ENCODE measurements at regions not wholly inside any gene's neighbourhood (a gene's known extent, or its start where the extent isn't known, plus 50 kb on each side); places are given as distances from the start of the nearest gene placed in this dataset.

DNA sequence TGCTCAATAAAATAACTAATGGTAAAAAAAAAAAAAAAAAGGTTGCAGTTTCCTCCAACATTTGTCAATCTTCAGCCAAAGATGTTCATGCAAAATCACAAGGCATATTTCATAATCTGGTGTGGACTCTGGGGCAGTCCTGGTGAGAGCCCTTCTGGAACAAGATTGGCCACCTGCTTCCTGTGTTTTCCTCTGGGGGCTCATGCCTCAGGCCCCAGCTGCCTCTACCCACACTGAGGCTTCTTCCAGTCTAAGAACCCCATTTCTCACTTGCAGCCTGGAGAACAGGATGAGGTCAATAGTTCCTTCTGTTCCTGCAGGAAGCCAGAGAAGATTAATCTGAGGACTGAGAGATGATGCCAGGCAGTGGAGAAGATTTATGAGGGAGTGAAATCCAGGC, 492.6 kb upstream of the BRINP1 start (continued):
- TF ChIP-seq, protein P1, sequence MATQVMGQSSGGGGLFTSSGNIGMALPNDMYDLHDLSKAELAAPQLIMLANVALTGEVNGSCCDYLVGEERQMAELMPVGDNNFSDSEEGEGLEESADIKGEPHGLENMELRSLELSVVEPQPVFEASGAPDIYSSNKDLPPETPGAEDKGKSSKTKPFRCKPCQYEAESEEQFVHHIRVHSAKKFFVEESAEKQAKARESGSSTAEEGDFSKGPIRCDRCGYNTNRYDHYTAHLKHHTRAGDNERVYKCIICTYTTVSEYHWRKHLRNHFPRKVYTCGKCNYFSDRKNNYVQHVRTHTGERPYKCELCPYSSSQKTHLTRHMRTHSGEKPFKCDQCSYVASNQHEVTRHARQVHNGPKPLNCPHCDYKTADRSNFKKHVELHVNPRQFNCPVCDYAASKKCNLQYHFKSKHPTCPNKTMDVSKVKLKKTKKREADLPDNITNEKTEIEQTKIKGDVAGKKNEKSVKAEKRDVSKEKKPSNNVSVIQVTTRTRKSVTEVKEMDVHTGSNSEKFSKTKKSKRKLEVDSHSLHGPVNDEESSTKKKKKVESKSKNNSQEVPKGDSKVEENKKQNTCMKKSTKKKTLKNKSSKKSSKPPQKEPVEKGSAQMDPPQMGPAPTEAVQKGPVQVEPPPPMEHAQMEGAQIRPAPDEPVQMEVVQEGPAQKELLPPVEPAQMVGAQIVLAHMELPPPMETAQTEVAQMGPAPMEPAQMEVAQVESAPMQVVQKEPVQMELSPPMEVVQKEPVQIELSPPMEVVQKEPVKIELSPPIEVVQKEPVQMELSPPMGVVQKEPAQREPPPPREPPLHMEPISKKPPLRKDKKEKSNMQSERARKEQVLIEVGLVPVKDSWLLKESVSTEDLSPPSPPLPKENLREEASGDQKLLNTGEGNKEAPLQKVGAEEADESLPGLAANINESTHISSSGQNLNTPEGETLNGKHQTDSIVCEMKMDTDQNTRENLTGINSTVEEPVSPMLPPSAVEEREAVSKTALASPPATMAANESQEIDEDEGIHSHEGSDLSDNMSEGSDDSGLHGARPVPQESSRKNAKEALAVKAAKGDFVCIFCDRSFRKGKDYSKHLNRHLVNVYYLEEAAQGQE (IDR thresholded peaks at IDR 0.05; ENCODE audit: low read depth) = no peak
- TF ChIP-seq FOSL1 (IDR thresholded peaks at IDR 0.05; ENCODE audit: low read depth) = no peak
- no peak for TF ChIP-seq POLR2AphosphoS5 (IDR thresholded peaks at IDR 0.05; ENCODE audit: low read depth, low read length)
- TF ChIP-seq SIN3A (IDR thresholded peaks at IDR 0.05; ENCODE audit: low read depth) = no peak
- no peak for TF ChIP-seq ATF3 (IDR thresholded peaks at IDR 0.05)
- no peak for TF ChIP-seq YY1 (IDR thresholded peaks at IDR 0.05; ENCODE audit: extremely low read depth, insufficient replicate concordance, low read depth, low read length)

DNA sequence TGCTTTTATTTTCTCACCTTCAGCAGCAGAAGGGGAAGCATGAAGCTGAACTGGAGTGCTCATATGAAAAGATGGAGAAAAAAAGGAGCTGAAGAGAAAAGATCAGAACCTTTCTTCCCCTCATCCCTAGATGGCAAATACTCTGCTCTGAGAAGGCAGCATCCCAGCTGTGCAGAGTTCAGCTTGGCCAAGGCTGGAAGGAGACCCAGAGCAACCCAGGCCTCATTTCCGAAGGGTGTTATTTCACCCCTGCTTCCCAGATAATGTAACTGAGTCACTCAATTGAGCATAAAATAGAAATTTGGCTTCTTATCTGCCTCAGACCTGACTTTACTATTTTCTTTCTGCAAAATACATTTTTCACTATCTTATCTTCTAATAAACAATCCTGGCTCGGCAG, 489.9 kb upstream of the BRINP1 start:
- intact Hi-C loops (cut with micrococcal nuclease) = no loop called here
- H3K9me2 ChIP-seq (ENCODE audit: insufficient read depth) = no peaks in the 10 kb centered on the region
- no peaks in the 10 kb centered on the region for H3K27me3 ChIP-seq (ENCODE audit: insufficient read depth, low read length)
- no TSS peak for BruUV-seq (replicated peaks)
- no peaks in the 10 kb centered on the region for H3K36me3 ChIP-seq (ENCODE audit: control insufficient read depth in 1 of 2, insufficient read depth in 2 of 2, low read length in 2 of 2)
- no peak for DNase-seq (ENCODE audit: low read depth, low spot score)
- no peaks in the 10 kb centered on the region for H3K9me3 ChIP-seq (ENCODE audit: control insufficient read depth in 1 of 2, insufficient read depth in 1 of 2, low read depth in 1 of 2, low read length in 2 of 2)
- ChIA-PET RAD21 (ENCODE audit: low non-redundant PET in 1 of 2, low total read pairs in 2 of 2, uncharacterized antibody in 2 of 2, unreplicated experiment in 2 of 2) (no interaction called here), POLR2A (no interaction called here), CTCF (no interaction called here)
- H3K4me2 ChIP-seq (ENCODE audit: low read length) = no peak overlapping the region
- H3K4me3 ChIP-seq (replicated peaks in 1 of 2; ENCODE audit: low read depth in 1 of 2, low read length in 2 of 2) = no peak overlapping the region
- H4K20me1 ChIP-seq (ENCODE audit: insufficient read depth) = no peaks in the 10 kb centered on the region
- no peak for ATAC-seq
- no peaks in the 10 kb centered on the region for H3K79me2 ChIP-seq (ENCODE audit: insufficient read depth, low read length)
- no peak overlapping the region for H2AFZ ChIP-seq (ENCODE audit: low read depth, low read length, poor library complexity, severe bottlenecking)
- no peak overlapping the region for H3K27ac ChIP-seq (ENCODE audit: low read depth, low read length)
- H3K4me1 ChIP-seq (ENCODE audit: control insufficient read depth in 1 of 2, insufficient read depth in 2 of 2, low read length in 2 of 2) = no peaks in the 10 kb centered on the region
- TF ChIP-seq, protein P1 (IDR thresholded peaks at IDR 0.05; ENCODE audit: low read depth) = no peak
- no peak for TF ChIP-seq CEBPB (IDR thresholded peaks at IDR 0.05; ENCODE audit: low read depth)
- TF ChIP-seq ELF1 (IDR thresholded peaks at IDR 0.05; ENCODE audit: borderline replicate concordance, low read depth) = no peak
- no peak for TF ChIP-seq CTCF (IDR thresholded peaks at IDR 0.05 in 2 of 3, conservative IDR thresholded peaks at IDR 0.05 in 1 of 3; ENCODE audit: borderline replicate concordance in 1 of 3, insufficient read depth in 1 of 3, low read depth in 2 of 3, low read length in 2 of 3)
- TF ChIP-seq JUND (IDR thresholded peaks at IDR 0.05) = no peak
- no peak for TF ChIP-seq ZNF274 (IDR thresholded peaks at IDR 0.05; ENCODE audit: low read depth, low read length)
- H3K9ac ChIP-seq (ENCODE audit: low read length) = no peak overlapping the region

Measured in HCT116 (cell line).